Right hindlimb (tissue), 1 donor: ENCODE measurements at regions not wholly inside any gene's neighbourhood (a gene's known extent, or its start where the extent isn't known, plus 50 kb on each side); places are given as distances from the start of the nearest gene placed in this dataset.

ENCODE experiments used
- DNase-seq: peaks from one replicate; pipeline ENCODE4 v3.0.0-alpha.2; 2018

GRCh38 chr3:146308222-146308621 lies 57.3 kb upstream of the PLSCR4 start:
- no peak for DNase-seq

DNA sequence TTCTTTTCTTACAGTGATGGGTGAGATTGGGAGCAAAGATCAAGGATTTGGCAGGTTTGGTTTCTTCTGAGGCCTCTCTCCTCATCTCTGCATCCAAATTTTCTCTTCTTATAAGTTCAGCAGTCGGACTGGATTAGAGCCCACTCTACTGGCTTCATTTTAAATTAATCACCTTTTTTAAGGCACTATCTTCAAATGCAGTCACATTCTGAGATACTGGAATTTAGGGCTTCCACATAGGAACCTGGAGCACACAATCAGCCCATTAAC lies 56.5 kb upstream of the PLSCR4 start:
- no peak for DNase-seq

GRCh38 chr3:146306656-146307455 lies 56.0 kb upstream of the PLSCR4 start:
- DNase-seq: no peak

DNA sequence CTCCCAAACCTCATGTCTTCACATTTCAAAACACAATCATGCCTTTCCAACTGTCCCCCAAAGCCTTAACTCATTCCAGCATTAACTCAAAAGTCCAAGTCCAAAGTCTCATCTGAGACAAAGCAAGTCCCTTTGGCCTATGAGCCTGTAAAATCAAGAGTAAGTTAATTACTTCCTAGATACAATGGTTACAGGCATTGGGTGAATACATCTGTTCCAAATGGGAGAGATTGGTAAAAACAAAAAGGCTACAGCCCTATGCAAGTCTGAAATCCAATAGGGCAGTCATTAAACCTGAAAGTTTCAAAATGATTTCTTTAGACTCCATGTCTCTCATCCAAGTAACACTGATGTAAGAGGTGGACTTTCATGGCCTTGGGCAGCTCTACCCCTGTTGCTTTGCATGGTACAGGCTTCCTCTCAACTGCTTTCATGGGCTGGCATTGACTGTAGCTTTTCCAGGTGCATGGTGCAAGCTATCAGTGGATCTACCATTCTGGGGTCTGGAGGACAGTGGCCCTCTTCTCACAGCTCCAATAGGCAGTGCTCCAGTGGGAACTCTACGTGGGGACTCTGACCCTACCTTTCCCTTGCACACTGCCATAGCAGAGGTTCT lies 55.0 kb upstream of the PLSCR4 start:
- no peak for DNase-seq

DNA sequence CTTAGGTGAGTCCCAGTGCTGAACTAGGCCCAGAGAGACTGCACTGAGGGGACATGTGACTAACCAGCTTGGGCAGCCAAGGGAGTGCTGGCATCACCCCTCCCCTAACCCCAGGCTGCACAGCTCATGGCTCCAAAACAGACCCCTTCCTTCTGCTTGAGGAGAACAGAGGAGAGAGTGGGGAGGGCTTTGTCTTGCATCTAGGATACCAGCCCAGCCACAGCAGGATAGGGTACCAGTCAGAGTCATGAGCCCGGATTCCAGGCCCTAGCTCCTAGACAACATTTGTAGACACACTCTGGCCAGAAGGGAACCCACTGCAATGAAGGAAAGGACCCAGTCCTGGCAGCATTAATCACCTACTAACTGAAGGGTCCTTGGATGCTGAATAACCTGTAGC lies 49.9 kb upstream of the PLSCR4 start:
- no peak for DNase-seq
